ENCODE measurements at regions not wholly inside any gene's neighbourhood (a gene's known extent, or its start where the extent isn't known, plus 50 kb on each side); places are given as distances from the start of the nearest gene placed in this dataset.

- TF ChIP-seq SIX5 (IDR thresholded peaks at IDR 0.05; ENCODE audit: low read depth, low read length, severe bottlenecking) (no peak), EZH2 (IDR thresholded peaks at IDR 0.05; ENCODE audit: borderline replicate concordance, control insufficient read depth, low read depth, low read length) (no peak), GABPA (IDR thresholded peaks at IDR 0.05; ENCODE audit: low read depth) (no peak), ATF3 (IDR thresholded peaks at IDR 0.05; ENCODE audit: borderline replicate concordance, extremely low read depth, low read depth, low read length) (no peak), CTCF (IDR thresholded peaks at IDR 0.05 in 2 of 3, conservative IDR thresholded peaks at IDR 0.05 in 1 of 3; ENCODE audit: control insufficient read depth in 2 of 3, extremely low read depth in 1 of 3, insufficient read depth in 1 of 3, low read depth in 3 of 3, low read length in 3 of 3) (no peak), SUZ12 (IDR thresholded peaks at IDR 0.05; ENCODE audit: unreplicated experiment) (no peak), EP300 (IDR thresholded peaks at IDR 0.05; ENCODE audit: borderline replicate concordance in 1 of 2, control insufficient read depth in 1 of 2, low read depth in 2 of 2, low read length in 2 of 2) (no peak), FOS (IDR thresholded peaks at IDR 0.05; ENCODE audit: borderline replicate concordance, extremely low read depth, insufficient read length) (no peak), MTA3 (IDR thresholded peaks at IDR 0.05; ENCODE audit: borderline replicate concordance, low read length) (no peak), POLR2AphosphoS5 (IDR thresholded peaks at IDR 0.05; ENCODE audit: low read length) (no peak), YY1 (IDR thresholded peaks at IDR 0.05; ENCODE audit: low read depth, low read length) (no peak), POLR2A (IDR thresholded peaks at IDR 0.05; ENCODE audit: low read depth, low read length) (no peak), SREBF1 (IDR thresholded peaks at IDR 0.05; ENCODE audit: low read length) (no peak)
These were observed 156.3 kb upstream of the FOXN3 start for GRCh38 chr14:89573399-89573657.

Measured in GM12878 (cell line).